GM21825 (cell line): ENCODE measurements at regions not wholly inside any gene's neighbourhood (a gene's known extent, or its start where the extent isn't known, plus 50 kb on each side); places are given as distances from the start of the nearest gene placed in this dataset.
A peak's percentile ranks its signal among the peaks of the same experiment; 100 is the strongest.

Experiments used
- ATAC-seq: cut with Tn5 transposase; IDR thresholded peaks from one replicate; pipeline ENCODE4 v1.9.1; 2021; ENCODE audit warnings: mild to moderate bottlenecking, moderate library complexity; ENCODE audit not compliant: unreplicated experiment

DNA sequence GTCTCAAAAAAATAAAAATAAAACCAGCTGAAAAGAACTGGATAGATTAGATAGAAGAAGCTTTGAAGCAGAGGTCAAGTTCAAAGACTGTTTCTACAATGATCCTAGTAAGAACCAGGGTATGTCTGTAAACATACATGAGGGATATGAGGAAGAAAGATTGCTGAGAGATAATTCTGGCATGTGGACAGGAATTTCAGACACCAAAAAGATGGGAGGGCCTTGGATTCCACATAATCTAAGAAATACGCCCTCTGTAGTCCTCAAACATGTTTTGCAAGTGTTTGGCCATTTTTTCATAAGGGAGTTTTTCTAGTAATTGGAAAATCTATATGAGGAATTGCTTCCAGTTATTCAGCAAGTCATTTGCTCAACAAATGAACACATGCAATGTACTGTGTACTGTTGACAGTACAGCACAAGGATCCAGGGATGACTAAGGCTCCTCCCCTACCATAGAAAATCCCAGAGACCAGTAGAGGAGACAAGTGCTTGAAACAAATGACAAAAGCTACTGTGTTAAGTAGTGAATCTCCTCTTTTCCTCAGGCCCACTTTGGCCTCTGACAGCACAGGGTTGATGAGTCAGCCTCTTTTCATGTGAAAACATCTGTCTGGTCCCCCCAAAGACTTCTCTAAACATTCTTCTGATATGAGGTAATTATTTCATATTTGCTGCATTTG is 795.9 kb downstream of the MAFB start:
- no peak for ATAC-seq

DNA sequence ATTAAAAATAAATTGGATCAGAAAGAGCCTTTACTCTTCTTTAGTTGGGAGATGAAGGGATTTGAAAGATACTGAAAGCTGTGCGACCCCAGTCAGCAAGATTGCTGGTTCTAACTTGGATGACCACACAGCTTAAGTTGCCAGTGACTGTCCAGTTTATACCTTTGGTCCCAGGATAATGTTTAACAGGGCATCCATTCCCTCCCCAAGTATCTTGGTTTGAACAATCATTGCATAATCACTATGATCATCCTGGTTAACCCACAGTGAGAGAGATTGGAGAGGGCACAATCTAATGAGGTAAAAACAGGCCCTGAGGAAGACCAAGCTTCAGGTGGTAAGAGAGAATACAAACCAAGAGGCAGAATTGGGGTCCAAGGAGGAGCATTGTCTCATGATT is 798.3 kb downstream of the MAFB start:
- ATAC-seq = no peak

DNA sequence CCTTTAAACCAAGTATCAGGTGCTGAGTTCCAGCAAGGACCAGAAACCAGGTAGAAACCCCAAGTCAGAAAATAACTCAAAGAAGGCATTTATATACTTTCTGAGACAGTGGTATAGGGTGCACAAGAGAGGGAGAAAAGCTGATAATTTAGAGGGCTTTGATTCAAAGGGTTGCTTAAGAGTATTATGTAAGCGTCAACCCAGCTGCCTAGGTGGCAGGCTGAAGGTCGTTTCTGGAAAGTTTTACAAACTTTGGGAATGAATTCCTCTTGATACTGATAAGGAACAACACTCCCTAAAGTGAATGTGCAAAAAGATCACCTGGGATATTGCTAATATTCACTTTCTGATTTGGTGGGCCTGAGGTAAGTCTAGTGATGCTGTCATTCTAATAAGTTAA is 800.7 kb downstream of the MAFB start:
- ATAC-seq = no peak

DNA sequence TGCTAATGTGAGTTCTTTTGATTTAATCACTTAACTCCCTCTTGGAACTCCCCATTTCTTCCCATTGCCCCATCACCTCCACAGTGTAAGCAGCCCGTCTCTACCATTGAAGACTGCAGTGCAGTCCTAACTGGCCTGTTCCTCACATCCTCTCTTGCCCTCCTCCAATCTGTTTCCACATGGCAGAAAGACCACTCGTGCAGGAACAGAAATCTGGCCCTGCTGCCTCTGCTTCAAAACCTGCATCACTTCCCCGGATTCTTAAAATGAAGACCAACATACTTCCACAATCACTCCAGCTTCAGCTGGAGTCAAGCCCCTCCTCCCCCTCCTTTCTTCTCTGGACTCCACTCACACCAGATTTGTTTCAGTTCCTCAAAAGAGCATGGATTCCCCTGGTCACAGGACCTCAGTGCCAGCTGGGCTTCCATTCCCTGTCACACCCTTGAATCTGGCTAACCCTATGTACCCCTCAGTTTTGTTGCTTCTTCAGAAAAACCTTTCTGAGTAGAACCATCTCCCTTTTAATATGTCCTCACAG is 802.3 kb downstream of the MAFB start:
- ATAC-seq = no peak

DNA sequence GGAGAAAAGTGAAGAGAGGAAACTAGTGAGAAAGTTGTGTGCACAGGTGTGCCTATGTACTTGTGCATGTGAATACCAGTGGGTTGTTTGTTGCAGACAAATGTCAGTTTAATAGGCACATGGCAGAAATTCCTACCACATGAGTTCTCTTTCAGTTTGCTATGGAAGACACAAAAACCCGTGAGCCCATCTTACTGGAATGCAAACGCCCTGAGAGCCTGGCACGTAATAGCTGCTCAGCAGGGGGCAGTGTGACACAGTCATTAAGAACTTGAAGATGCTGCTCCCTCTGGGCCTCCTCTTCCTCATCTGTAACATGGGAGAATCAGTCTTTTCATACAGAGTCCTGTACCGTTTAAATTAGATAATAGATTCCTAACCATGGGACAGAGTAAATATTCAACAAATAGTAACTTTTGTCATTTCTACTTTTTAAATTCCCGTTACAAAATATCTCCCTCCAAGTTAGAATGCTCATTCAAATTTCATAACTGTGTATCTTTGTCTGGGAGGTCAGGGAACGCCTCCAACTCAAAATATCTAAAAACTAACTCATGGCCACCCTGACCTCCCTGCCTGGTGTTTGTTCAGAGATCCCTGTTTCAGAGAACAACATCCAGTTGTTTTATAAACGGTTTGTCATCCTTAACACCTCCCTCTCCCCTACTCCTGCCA is 802.9 kb downstream of the MAFB start:
- ATAC-seq = no peak

DNA sequence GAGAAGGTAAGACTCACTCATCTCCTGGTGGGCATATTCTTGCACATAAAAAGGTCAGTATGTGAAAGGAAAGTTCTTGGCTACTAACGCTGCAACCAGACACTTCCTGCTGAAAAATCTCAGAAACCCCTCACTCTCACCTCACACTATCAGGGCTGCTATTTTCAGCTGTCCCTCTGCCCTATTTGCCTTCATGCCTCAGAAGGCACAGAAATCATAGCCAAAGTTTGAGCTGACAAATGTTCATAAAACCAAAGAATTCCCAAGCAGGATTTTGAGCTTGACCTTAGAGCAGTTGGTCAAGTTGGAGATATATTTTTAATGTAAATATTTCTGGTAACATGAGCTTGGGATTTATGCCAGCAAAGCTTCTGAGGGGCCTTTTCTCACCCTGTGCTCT is 806.2 kb downstream of the MAFB start:
- no peak for ATAC-seq

DNA sequence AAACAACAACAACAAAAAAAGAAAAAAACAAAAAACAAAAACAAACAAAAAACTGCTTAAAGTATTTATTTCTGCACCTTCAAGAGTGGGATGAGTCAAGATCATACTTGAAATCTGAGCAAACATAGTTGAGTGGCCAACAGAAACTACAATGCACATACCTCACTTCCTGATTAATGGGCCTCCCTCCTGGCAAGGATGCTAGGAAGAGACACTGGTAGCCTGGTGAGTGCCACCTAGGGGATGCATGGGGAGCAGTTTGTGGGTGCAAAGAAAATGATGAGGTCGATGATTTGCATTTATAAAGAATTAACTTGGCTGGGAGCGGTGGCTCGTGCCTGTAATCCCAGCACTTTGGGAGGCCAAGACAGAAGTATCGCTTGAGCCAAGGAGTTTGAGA is 808.1 kb downstream of the MAFB start:
- ATAC-seq = no peak

DNA sequence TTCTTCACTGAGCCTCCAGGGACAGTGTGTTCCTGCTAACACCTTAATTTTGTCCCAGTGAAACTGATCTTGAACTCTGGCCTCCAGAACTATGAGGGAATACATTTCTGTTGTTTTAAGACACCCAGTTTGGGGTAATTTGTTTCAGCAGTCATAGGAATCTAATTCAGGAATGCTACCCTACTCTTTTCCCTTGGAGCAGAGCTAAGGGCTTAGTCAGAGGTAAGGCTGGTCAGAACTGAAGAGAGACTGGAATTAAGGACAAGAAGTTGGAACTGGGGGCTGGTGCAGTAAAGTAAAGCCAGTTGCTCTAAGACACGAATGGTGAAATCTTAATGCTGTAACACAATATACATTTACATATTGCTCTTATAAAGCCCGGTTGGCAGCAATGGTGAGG is 809.7 kb downstream of the MAFB start:
- no peak for ATAC-seq

DNA sequence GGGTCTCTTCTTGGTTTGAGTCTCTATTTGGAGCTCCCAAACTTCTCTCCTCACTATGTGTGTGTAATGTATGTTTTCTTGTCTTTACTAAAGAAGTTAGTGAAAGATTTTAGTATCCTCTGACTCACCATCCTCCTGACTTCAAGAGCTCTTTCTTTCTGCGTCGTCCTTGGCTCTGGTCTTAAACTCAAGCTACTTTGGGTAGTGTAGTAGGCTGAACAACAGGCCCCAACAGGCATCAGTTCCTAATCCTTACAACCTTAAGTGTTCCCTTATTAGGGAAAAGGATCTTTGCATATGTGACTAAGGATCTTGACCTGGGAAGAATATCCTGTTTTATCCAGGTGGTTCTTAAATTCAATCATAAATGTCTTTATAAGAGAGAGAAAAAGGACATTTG is 810.2 kb downstream of the MAFB start:
- ATAC-seq = no peak

DNA sequence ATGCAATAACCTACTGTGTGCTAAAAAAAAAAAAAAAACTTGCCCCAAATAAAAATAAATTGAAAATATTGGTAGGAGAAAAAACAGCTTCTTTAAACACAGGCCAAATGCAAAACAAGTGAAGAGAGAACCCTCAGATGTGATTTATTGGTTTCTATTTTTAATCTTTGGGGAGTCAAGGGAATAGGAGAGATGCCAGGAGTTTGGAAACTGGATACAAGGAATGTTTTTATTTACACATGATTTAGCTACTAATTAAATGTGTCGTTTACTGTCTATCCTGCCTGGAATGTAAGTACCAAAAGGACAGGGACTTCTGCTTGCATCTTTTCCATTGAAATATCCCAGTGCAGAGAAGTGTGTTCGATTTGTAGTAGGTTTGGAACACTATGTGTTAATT is 810.7 kb downstream of the MAFB start:
- no peak for ATAC-seq

DNA sequence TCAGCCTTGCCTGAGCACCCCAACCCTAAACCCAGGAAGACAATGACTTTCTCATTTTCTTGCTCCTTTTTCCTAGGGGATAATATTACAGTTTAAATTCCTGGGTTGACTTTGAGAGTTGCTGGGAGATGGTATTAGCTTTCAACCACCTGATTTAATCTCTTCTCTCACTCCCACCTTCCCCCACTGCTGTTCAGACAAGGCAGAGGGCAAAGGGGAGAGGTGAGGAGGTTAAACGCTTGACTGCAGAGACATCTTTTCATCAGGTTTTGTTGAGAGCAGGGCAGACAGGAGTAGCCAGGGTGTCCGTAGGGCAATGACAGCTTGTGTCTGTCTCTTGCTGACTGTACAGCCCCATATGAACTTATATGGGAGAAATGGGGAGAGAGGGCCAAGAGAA is 811.2 kb downstream of the MAFB start:
- ATAC-seq = no peak

DNA sequence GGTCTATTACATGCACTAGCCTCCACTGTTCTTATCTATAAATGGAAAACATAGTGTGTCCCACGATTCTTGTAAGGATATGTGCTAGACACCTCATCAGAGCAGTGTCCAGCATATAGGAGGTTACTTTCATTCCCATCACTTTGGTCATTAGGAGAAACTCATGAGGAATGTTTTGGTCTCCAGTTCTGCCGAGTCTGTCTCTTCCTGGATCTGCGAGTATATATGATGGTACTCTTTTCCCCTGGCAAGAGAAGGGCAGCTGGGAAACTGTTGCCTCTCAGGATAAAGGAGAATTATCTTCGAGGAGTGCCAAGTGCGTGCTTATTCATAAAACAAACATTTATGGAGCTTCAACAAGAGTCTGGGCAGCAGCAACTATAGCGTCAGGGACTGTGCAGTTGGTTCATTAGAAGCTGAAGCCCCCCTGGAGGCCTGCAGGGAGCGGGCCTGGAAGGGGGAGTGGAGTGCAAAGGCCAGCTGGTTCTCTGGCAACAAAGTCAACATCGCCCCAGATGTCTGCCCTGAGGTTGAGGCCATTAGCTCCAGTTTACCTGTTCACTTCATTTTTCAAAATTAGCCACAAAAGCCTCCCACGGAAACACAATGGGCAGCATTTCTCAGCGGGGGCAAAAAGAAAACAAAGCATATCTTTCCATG is 811.9 kb downstream of the MAFB start:
- no peak for ATAC-seq

DNA sequence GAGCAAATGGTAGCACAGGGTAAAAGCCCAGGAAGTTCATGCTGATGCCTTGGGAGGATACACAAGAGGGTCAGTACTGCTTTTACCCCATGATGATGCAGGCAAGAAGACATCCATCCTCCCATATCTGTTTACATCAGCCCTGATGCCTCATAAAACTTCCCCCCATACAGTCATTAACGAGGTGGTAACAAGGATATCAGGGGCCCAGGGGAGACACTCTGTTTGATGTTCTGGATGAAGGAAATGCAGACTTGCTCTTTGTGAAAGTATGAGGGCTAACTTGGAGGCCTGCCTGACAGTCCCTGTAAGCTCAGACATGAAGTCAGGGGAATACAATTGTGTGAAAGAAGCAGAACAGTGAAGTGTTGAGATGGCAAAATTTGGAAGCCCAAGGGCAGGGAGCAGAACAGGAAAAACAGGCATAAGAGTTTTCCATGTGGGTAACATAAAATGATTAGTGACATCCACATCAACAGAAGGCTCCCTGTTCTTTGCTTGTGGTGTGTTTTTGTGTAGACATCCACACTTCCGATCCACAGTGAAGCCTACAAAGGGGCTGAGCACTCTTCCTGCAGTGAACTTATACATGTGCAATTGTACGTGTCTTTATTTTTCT is 813.4 kb downstream of the MAFB start:
- no peak for ATAC-seq

DNA sequence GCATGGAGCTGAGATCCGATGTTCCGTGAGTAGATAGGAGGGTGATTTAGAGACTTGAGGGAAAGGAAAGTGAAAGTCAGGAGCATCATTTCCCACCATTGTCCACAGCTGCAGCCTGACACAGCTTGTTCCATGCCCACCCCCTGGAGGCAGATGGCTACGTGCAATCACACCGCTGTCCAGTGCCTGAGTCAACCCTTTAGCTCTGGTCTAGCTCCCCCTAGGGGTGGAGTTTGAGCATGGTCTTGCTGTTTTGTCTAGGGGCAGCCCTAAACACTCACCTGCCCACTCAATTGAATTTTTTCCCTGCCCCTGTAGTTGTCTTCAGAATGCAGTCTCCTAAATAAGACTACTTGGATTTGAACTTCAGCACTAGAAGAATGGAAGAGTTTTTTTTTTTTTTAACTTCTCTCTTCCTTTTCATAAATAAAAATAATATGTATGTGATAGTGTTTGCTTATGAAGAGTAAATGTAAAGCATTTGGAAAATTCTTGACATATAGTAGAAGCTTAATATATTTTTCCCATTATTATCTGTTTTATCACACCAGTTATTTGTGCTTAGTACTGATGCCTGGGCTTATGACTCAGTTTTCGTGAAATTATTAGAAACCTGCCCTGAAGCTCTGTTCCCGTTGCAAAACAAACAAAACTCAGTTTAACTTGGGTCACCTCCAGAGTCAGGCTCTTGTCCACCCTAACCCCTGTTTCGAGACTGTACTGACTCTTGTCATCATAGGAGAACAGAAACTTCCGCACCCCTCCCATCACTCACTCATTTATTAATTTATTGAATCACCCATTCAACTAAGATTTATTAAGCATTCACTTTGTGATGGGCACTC is 814.8 kb downstream of the MAFB start:
- peak; percentile 86 for ATAC-seq

DNA sequence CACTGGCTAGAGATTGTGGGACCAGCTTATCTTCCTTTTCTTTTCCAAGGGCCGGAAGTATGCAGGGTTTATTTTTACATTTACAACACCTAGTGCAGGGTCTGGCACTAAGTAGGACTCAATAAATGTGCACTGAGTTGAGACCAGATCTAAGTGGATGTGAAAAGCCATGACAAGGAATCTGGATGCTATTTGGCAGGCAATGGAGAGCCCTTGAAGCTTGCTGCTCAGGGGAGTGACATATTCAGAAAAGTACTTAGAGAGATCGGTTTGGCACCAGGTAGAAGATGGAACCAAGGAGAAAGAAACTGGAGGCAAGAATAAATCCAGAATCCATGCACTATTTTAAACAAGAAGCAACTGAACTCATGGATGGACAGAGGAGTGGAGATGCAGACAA is 815.8 kb downstream of the MAFB start:
- ATAC-seq = no peak

DNA sequence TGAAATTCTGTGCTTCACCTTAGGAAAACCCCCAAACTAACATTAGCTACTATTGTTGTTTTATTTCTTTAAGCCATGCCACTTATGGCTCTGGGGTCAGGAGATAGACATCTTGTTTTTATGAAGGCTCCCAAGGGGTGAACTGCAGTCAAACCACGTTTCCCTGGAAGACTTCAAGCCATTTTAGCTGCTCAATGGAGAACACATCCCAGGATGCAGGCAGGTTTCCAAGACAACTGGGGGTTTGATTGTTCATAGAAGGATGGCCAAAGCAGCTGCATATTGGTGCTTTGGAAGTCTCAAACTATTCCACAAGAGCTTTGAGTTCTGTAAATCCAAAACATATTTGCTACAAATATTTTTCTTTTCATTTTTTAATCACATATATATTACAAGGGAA is 818.0 kb downstream of the MAFB start:
- ATAC-seq = no peak

DNA sequence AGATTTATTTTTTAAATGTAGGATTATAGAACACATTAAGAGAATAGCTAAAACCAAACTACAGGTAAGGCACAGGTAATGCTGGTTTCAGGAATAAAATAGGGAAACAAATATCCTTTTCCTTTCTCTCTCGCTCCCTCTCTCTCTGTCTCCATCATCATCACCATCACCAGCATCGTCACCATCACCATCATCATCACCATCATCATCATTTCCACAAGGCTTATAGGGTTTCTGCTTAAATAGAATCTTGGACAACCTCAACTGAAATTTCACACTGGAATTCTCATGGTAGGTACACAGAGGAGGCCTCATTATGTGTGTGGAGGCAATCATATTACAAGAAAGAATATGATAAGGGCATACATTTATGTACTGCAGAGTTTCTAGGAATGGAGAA is 823.6 kb downstream of the MAFB start:
- ATAC-seq = no peak

DNA sequence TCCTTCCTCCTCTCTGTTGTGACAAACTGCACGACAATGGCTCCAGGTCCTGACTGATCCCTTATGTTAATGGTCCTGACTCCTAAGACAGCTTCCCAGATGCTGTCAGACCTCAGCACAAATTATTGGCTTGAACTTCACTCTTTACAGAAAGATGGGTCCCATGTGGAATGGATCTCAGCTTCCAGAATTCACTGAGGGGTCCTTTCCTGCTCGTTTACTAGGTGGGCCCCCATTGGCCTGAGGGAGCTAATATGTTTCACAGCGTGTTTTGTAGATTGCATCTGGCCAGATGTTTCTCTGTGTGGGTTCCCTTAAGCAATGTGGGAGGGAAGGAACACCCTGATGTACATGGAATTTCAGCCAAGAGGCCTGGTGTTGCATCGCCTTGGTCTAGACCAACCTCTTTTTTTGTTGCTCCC is 826.6 kb downstream of the MAFB start:
- no peak for ATAC-seq

DNA sequence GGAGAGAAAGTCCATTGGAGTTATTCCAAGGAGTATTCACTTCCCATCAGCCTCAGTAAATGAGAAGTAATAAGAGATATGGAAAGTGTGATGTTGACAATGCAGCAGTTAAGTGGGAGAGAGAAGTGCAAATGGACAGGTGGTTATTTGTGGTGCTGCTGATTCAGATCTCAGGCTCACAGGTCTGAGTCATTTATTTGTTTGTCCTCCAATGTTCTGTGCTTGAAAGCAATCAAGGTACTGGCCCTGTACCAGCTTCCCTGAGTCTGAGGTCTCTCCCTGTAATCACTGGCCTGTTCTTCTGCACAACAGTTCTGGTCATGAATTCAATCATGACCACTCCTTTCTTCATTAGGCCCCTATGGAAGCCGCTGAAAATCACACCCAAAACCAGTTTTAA is 827.7 kb downstream of the MAFB start:
- no peak for ATAC-seq

DNA sequence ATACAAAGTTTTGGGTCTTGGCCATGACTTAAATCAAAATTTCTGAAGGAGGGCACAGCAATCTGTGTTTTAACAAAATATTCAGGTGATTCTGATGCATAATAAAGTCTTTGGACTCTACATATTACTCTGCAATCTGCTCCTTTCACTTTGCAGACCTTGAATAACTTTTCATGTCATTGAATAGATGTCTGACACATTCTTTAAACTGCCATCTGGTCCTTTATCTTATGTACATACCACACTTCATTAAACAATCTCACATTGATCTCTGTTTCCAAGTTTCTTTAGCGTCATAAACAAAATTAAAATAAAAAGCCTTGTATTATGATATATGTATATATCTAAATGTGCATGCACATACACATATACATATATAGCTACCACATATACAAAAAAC is 831.2 kb downstream of the MAFB start:
- no peak for ATAC-seq

DNA sequence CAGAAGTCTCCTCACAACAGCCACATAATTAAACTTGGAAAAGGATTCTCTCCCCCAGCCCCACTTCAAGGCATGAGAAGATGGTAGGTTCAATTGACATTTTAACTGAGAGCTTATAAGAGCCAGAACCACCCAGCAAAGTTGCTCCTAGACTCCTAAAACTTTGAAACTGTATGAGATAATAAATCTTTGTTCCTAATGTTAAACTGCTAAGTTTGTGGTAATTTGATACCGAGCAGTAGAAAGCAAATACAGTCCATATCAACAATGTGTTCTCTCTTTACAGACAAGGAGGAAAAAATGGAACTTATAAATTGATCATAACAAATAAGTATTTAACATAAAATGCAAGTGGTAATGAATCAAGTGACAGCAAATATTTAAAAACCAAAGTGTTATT is 831.8 kb downstream of the MAFB start:
- no peak for ATAC-seq
